DND-41 (cell line): ENCODE measurements at regions not wholly inside any gene's neighbourhood (a gene's known extent, or its start where the extent isn't known, plus 50 kb on each side); places are given as distances from the start of the nearest gene placed in this dataset.

Experiments
- EZH2 ChIP-seq: IDR thresholded peaks from 3 replicates; pipeline ENCODE4 v1.6.1; 2012; ENCODE audit warnings: borderline replicate concordance, low read depth, mild to moderate bottlenecking, moderate library complexity, low read length, inconsistent platforms; ENCODE audit not compliant: severe bottlenecking
- TF ChIP-seq, protein P1 (sequence below): IDR thresholded peaks from 2 replicates; pipeline ENCODE4 v1.5.1; 2012; ENCODE audit warnings: borderline replicate concordance, low read length, moderate library complexity, mild to moderate bottlenecking; ENCODE audit not compliant: poor library complexity, severe bottlenecking; ENCODE audit errors: extremely low read depth

- no peak for TF ChIP-seq EZH2
- TF ChIP-seq, protein P1, sequence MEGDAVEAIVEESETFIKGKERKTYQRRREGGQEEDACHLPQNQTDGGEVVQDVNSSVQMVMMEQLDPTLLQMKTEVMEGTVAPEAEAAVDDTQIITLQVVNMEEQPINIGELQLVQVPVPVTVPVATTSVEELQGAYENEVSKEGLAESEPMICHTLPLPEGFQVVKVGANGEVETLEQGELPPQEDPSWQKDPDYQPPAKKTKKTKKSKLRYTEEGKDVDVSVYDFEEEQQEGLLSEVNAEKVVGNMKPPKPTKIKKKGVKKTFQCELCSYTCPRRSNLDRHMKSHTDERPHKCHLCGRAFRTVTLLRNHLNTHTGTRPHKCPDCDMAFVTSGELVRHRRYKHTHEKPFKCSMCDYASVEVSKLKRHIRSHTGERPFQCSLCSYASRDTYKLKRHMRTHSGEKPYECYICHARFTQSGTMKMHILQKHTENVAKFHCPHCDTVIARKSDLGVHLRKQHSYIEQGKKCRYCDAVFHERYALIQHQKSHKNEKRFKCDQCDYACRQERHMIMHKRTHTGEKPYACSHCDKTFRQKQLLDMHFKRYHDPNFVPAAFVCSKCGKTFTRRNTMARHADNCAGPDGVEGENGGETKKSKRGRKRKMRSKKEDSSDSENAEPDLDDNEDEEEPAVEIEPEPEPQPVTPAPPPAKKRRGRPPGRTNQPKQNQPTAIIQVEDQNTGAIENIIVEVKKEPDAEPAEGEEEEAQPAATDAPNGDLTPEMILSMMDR, result no peak
Measured at GRCh38 chr14:34110531-34110930, 159.7 kb upstream of the EGLN3 start.
